Activated CD8-positive, alpha-beta memory T cell treated with anti-CD3 and anti-CD28 coated beads, Interleukin-2, amount 50 U/mL, for 1 hour (primary cell): ENCODE measurements at regions not wholly inside any gene's neighbourhood (a gene's known extent, or its start where the extent isn't known, plus 50 kb on each side); places are given as distances from the start of the nearest gene placed in this dataset.
"Not testable (repeated sequence)": the region's sequence is repeated elsewhere in the genome, so short reads cannot be mapped to it uniquely, and the experiment has no call there.

Experiments
- DNase-seq: peaks from one replicate; pipeline ENCODE4 v3.0.0-alpha.2; 2020; ENCODE audit errors: extremely low read depth

GRCh38 chr16:29274055-29275035 lies 132.2 kb downstream of the NPIPB11 start:
- not testable (repeated sequence) for DNase-seq

GRCh38 chr16:29273298-29274054 lies 133.0 kb downstream of the NPIPB11 start:
- DNase-seq, result not testable (repeated sequence)

GRCh38 chr16:29271721-29272675 lies 134.5 kb downstream of the NPIPB11 start:
- DNase-seq, result not testable (repeated sequence)

DNA sequence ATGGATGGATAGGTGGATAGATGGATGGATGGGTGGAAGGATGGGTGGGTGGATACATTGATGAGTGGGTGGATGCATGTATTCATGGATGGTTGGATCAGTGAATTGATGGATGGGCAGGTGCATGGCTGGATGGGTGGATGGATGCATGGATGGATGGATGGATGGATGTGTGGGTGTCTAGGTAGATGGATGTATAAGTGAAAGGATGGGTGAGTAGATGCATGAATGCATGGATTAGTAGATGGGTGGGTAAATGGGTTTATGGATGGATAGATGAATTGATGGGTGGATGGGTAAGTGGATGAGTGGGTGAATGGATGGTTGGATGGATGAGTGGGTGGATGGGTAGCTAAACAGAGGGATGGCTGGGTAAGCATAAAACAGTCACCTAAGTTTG lies 135.6 kb downstream of the NPIPB11 start:
- not testable (repeated sequence) for DNase-seq

DNA sequence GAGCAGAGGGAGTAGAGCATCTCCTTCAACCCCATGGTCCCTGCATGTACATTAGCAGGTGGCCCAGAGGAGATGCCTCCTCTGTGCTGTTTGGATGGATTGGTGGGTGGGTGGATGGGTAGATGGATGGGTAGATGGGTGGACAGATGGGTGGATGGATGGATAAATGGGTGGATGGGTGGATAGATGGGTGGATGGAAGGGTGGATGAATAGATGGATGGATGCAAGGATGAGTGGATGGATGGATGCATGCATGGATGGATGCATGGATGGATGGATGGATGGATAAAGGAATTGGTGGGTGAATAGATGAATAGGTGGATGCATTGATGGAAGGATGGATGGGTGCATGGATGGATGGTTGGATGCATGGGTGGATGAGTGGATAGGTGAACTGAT lies 136.5 kb downstream of the NPIPB11 start:
- DNase-seq, result not testable (repeated sequence)

DNA sequence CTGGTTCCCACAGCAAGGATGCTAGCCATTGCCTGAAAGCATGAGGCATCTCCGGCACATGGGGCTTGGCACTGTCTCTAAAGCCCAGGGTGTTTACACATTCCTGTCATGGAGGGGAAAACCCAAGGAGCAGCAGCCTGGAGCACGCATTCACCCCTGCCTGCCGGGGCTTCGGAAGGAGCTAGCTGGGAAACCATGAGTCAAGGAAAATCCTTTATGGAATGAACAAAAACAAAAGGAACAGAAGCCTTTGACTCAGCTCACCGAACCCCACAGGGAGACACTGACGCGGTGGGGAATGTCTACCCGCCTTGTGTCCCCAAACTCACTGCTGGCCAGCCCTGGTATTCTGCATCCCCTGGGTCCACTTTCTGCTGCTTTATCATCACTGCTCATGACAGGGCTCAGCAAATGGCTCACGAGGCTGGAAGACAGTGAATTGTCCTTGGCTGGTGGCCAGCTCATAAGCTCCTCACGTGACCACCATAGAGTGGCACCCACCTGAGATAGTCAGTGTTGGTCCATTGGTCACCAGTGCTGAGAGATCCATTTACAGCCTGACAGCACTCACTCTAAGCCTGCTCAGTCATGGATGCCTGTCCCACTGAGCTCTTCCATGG lies 137.2 kb downstream of the NPIPB11 start:
- DNase-seq, result not testable (repeated sequence)

DNA sequence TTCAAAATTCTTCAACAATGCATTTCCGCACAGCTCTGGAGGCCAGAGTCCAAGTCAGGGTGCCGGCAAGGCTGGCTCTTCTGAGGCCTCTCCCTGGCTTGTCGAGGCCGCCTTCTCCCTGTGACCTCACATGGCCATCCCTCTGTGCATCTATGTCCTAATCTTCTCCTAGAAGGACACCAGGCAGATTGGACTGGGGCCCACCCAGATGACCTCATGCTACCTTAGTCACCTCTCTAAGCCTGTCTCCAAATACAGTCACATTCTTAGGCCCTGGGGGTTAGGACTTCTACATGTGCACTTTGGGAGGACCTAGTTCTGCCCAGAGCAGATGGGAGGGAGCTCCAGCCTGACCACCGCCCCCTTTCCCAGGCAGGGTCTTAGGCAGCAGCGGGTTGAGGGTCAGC lies 137.7 kb downstream of the NPIPB11 start:
- DNase-seq, result not testable (repeated sequence)

- DNase-seq, result not testable (repeated sequence)
These were observed 138.2 kb downstream of the NPIPB11 start for GRCh38 chr16:29268348-29268747.

DNA sequence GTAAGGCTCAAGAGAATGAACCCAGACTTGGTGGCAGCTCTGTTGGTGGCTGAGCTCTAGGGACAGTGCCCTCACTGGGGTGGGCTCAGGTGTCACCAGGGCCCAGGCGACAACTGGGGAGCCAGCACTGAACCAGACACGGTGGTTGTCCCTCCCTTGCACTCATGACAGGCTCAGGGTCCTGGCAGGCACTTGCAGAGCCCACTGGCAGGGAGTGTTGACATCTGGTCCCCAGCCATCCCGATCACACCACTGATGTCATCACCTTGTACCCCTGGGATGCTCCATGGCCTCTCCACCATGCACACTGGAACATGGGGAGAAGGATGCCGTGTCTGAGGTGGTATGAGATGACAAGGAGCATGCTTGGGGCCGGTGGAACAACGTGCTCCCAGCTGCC lies 138.6 kb downstream of the NPIPB11 start:
- not testable (repeated sequence) for DNase-seq

DNA sequence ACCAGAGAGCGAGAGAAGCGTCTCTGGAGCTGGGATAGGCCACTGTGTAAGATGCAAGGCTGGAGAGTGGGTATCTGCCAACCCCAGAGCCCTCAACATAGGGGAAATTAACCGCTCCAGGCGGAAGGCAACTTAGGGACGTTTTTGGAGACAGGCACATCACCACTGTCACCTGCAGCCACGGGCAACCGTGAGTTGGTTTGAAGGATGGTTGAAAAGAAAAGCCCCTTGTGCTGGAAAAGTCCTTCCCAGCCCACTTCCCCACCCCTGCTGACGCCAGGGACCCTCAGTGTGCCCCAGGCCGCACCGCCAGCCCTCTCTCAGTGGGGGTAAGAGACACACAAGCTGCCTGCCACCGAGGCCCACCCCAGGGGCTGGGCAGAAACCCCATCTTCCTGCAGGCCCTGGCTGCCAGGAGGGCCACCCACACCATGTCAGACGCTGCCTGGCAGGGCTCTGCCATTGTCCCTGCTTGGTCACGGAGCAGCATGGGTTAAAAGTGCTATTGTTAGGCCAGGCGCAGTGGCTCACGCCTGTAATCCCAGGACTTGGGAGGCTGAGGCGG lies 139.4 kb downstream of the NPIPB11 start:
- not testable (repeated sequence) for DNase-seq

DNA sequence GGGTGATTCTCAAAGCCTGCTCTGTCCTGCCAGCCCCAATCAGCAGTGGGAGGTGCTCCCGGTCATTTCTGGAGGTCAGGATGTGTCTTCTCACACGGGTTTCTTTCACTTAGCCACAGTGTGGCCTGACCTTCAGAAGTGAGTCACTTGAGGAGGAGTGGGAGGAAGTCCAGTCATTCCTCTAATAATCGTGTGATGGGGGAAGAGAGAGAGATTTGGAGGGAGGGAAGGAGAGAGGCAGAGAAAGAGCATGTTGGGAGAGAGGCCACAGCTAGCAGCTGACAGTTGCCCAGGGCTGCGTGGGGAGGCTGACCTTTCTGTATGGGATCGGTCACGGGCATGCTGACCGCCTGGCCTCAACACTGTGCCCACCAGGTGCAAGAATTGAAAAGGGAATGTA lies 139.9 kb downstream of the NPIPB11 start:
- not testable (repeated sequence) for DNase-seq

DNA sequence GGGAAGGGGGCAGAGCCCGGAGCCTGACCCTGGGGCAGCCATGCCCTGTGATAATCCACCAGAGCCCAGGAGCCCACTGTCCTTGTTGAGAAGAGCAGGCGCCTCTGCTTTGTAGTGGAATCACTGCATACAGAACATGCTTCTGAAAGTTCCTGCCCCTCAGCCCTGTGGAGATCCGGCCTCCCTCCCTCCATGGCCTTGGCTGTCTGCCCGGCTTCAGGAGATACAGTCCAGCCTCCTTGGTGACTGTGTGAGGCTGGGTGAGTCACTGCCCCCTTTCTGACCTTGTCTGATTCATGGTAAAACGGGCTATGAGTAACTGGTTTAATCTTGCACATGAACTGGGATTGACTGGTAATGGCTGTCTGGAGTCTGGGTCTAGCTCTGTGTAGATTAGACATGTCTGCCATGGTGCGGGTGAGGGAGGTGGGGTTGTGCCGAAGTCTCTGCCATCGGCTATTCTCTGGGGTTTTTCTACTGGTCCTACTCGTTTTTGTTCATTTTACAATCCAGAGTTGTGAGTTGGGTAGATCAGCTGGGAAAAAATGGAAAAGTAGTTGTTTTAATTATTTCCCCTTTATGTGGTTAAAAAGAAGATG lies 141.2 kb downstream of the NPIPB11 start:
- DNase-seq, result not testable (repeated sequence)

- not testable (repeated sequence) for DNase-seq
These were observed 142.3 kb downstream of the NPIPB11 start for GRCh38 chr16:29264080-29264837.

GRCh38 chr16:29262725-29263124 lies 143.8 kb downstream of the NPIPB11 start:
- DNase-seq, result not testable (repeated sequence)

DNA sequence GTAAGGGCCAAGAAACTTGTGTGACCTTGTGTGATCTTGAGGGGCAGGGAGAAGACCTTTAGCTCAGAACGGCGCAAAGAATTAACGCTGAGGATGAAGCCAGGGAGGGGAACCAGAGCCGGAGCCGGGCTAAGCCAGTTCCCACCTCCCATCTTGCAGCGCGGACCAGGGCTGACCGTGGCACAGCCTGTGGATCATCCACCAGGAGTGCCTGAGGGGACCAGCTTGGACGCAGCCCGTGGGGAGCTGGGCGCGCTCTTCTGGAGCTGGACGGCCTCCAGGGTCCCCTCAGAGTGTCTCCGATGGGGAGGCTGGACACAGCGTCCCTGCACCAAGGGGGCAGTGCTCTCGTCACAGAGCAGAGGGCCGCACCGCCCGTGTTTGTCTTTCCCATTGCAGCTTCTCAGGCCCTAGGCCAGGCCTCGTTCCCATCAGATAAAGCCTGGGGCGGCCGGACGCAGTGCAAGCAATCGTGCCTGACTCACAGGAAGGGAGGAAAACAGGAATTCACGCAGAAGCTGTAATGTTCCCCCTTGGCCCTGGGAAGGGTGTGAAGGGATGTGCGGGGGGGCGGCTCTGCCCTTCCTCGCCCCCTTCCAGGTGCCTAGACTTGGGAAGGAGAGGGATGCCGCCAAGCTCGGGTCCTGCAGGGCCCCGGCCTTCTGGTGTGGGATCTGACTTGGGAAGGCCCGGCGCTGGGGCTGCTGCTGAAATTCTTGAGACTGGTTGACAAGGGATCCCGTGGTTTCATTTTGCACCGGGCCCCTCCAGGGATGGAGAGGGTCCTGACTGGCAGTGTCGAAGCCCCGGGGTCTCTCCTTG lies 144.9 kb downstream of the NPIPB11 start:
- not testable (repeated sequence) for DNase-seq

DNA sequence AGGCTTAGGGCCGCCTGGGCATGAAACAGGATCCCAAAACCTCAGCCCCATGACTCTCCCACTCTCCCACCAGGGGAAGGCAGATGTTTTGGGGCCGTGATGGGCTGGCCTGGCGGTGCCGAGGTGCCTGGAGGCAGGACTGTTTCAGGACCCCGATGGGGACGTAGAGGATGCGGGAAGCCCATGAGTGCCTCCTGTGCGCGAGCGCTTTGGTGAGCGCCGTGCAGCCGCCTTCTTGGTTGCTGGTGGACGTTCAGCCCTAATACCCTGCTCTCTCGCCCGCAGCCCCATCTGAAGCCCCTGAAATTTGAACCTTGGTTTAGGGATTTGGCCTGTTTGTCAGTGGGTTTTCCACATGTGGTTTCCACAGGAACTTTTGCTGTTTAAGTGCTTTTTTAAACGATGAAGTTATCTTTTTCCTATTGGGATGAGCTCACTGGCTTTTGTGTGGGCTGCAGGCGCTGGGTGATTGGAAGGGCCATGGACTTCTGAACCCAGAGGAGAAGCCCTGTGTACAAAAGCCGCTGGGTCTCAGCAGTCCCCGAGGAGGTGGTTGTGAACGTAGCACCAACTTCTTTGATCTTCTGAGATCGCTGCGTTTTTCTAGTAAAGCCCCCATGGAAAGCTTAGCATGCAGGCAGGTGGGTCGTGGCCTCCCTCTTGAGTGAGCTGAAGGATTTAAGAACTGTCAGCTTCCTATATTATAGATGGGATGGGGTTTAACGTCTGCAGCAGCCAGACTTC lies 145.7 kb downstream of the NPIPB11 start:
- DNase-seq, result not testable (repeated sequence)

GRCh38 chr16:29259635-29260457 lies 146.7 kb downstream of the NPIPB11 start:
- not testable (repeated sequence) for DNase-seq
